ENCODE measurements at regions not wholly inside any gene's neighbourhood (a gene's known extent, or its start where the extent isn't known, plus 50 kb on each side); places are given as distances from the start of the nearest gene placed in this dataset.

DNA sequence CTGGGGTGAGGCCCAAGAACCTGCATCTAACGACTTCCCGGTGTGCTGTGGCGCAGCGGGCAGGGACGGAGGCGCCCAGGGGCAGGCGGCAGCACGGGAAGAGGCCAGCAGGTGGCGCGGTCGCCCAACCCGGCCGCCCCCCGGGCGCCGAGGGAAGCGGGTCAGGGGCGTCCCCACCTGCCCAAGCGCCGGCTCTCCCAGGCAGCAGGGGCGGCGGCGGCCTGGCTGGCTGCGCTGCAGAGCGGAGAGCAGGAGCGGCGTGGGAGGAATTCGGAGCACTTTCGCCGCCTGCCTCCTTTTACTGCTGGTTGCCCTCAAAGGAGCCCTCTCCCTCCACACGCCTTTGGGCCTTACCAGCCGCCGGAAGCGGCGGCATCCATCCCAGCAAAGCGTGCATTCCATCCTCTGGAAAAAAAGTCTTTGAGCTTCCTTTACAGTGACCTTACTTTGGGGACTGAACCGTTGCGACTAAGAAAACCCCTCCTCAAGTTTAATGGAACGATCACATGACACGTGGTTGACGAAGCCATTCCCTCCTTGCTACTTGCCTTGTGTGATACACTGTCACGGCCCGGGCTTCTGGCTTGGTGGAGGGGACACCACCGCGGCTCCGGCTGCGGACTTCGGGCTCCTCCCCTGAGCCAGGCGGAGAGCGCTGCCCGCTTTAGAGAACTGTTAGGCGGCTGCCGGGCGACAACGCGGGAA, 106.8 kb upstream of the CLMP start:
- DNase-seq, result peak; percentile 91

DNA sequence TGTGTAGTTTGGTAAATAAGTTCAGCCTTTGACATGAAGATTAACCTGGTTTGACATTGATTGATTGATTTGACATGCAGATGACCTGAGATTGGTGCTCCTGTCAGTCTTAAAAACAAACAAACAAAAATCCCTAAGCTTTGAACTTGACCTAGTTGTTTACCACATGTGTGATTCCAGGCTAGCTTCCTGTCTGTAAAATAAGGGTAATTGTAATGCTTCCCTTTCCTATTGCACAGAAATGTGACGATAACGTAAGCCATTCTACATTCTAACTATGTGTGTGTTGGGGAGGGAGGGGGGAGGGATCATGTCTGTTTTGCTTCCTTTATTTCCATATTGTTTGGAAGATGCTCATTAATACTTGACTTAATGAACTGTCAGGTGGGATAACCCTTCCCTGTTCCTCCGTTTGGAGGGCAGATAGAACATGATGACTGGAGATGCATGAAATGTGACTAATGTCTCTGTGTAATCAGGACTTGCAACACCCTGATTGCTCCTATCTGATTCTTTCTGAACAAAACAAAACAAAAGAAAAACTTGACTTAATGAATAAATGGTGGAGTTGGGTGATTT, 106.1 kb upstream of the CLMP start:
- no peak for DNase-seq

DNA sequence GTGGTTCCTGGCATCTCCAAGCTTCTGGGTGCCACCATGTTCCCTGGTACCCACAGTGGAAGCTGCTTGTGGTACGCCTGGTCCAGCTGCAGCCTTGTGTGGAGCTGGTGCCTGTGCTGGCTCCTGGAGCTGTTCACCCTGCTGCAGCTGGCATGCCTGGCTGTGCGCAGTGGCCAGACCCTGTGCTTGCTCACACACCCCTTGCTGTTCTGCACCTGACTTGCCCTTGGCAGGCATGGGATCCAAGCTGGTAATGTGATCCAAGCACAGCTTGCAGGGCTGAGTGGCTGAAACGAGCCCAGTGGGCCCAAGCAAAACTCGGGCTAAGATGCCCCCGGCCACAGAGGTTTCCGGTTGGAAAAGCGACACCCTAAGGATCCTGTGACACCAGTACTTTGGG, 104.7 kb upstream of the CLMP start:
- no peak for DNase-seq

DNA sequence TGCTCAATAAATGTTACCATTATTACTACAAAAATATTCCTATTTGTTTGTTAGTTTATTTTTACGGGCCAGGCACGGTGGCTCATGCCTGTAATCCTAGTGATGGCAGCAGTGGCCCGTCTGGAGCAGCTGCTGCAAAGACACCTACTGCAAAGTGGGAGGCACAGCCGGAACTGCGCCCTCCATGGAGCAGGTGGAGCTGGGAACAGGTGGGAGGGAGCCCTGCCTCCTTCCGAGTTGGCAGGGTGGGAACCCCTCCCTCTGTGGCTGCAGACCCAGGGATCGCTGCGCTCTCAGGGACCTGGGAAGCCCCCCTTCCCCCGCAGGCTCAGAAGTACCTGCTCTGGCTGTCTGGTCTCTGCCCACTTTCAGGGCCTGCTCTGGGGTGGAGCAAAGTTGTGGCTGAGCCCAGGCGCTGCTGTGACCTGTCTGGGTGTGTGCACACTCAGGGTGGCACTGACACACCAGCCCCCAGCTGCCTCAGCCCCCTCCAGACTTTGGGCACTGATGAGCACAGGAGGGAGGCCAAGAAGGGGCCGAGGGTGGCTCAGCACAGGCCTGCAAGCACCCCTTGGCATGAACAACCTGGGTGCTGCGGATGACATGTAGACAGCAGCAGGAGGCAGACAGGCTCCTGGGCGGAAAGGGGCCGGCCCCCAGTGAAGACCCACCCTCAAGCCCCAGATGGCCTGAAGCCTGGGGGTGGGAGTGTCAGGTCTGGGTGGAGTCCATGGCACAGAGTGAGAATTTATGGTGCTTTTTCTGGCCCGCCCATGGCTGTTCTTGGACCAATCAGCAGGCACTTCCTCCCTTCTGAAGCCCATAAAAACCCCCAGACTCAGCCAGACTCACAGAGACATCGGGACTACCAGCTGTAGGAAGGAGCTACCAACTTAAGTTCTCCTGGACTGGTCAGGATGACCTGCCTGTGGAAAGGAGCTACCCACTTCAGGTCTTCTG, 103.7 kb upstream of the CLMP start:
- no peak for DNase-seq

DNA sequence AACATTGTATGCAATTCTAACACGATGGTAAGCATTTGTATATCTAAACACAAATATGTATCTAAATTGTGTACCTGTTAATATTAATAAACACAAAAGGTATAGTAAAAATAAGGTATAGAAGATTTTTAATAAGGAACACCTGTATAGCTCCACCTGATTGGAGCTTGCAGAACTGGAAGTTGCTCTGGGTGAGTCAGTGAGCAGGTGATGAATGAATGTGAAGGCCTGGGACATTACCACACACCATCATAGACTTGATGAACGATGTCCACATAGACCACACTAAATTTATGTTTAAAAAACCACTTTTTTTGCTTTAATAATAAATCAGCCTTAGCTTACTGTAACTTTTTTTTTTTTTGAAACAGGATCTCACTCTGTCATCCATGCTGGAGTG, 97.6 kb upstream of the CLMP start:
- DNase-seq, result no peak

DNA sequence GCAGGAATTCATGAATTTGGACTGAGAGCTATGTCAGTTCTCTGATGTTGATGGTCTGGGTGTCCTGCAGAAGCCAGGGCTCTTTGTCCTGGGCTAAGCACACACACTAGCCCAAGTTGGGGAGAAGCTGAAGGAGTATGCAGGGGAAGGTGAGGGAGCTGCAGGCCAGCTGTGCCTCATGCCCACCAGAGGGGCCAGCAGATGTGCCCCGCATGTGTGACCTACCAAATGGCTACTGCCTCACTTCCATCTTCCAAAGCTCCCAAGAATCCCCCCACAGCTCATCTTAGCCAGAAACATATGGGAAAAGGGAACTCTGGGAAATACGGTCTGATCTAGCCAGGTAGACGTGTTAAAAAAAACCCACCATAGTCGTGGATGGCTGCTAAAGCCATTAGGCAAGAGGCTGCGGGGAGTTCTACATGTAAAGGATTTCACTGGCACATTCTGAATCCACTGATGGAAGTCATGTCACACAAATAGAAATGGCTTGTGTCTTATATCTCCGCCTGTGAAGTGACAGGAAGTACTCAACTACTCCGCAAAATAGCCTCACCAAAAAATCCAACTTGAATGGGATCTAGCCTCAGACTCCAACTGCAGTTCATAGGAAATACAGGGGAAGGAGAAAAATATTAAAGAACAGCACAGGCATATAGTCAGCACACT, 96.3 kb upstream of the CLMP start:
- DNase-seq, result no peak

DNA sequence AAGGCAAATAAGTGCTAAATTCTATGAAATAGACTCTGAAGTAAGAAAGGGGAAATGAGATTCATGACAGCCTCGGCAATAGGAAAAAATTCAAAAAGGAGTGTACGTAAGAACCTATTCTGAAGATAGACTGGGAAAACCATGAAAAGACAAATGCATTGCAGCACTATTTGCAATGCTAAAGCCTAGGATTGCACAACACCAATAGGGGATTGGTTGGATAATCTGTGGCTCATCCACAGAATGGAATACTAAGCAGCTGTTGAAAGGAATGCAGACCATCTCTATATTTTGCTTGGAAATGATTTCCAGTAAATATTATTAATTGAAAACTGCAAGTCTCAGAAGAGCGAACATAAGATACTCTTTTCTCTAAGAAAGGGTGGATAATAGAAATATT, 91.7 kb upstream of the CLMP start:
- DNase-seq, result no peak

DNA sequence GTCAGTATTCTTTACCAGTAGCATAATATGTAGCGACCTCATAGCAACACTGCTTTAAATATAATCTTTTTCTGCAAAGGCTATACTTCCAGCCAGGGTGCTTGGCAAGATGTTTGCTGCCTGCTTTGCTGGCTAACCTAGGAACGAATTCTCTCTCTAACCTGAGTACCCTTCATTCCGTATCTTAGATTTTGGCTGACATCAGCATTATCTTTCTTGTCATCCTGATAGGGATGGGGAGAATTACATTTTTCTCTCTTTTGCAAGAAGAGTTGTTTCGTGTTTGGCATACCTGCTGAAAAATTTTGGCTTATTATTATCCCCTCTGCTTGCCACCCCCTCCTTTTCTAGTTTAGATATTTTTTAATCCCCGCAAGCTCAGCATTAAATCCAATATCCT, 91.2 kb upstream of the CLMP start:
- DNase-seq, result no peak

DNA sequence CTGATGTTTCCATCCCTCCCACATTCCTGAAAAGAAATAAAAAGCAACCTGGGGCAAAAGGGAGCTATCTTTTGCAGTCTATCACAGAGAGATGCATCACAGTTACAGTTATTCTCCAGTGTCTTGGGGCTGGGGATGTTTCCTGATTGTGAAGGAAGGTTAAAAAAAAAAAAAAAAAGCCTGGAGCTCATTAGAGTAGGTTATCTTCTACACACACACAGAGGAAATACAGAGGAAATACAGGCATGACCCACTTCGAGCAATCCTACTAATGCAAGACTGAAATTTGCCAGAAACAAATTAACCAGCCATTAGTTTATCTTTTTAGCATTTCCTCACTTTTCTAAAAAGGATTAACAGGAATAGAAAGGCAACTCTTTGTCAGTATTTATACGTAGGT, 89.4 kb upstream of the CLMP start:
- DNase-seq, result no peak

DNA sequence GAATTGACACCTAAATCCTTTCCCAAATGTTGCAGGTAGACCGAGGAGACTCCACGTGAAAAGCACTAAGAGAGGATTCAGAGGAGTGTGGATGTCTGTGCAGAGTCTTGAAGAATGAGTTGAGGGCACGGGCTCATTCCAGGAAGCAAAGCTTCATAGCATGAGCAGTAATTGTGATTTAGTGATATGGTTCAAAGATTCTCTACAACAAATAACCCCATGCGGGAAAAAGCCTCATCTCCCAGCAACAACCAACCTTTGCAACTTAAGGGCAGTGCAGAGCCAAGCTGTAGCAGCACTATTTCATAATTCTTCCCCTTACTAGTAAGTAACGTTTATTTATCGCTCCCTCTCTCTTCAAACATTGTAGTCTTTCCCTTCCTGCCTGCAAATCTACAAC, 87.5 kb upstream of the CLMP start:
- DNase-seq, result peak; percentile 7

DNA sequence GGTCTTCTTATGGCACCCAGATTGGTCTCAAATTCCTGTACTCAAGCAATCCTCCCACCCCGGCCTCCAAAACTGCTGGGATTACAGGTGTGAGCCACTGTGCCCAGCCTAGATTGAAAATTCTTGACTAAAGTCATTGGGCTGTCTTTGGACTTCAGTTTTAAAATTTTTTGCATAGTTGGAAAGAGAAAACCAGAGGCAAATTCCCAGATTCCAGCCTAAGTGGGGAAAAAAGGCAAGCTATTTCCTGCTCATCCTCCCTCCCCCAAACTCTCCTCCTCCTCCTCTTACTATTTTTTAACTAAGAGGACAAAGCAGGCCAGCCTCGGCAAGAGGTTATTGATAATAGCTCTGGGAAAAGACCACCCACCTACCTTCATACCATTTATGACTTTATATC, 78.6 kb upstream of the CLMP start:
- no peak for DNase-seq

DNA sequence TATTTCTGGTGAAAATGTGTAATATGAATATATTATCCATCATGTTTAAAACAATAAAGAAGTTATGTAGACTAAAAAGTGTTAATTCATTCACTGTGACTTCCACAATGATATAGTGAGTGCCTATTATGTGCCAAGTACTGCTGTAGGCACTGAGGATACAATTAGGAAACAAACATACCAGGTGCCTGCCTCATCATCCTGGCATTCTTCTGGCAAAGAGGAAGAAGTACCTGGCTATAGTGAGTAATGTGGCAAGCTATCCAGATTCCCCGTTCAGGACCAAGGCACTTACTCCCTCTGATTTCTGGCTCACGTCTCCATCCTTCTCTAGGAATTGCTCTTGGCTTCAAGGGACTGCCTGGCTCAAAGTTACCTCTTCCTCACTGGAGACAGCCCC, 77.5 kb upstream of the CLMP start:
- DNase-seq, result no peak

DNA sequence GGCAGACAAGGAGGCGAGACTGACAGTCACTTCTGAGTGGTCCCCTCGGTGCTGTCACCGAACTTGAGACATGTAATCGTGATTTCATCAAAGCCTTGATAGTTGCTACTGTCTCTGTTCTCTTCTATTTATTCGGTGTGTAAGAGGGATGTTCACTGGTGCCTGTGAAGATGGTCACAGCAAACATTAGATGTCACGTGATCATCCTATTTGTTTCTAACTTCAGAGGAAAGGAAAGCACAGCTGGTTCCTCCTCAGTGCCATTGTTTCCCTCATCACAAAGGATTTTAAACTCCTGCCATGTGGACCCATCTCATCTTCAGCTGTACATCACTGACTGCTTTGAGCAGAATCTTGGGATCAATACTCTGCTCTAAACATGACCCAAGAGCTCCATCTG, 73.1 kb upstream of the CLMP start:
- no peak for DNase-seq

DNA sequence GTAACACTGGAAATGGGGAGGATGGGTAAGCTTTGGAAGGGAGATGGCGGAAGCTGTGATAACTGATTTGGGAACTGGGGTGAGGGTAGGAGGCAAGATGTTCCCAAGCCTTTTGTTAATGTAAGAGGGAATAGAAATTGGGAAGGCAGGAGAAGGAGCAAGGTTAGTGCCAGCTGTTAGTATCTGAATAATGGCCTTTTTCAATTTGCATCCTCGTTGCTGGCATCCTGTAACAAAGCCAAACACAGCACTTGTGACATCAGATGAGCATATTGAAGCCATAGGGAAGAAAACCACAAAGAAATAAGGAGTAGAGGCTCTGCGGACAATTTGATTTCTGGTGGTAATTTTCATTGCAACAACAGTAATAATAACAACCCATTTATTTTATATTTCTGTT, 70.9 kb upstream of the CLMP start:
- no peak for DNase-seq

DNA sequence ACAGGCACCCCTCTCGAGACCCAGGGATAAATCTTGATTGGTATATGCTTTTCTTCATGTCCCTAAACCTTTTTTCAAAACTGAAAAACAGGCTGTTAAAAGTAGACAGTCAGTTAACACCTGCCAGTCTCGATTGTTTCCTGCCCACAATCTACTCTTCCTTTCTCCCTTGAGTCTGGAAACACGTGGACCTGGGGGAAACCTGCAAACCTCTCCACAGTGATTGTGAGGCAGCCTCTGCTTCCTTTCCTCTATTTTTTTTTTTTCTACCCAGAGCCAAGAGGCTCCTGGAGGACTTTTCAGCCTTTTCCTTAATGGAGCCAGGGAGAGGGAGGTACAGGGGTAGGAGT, 69.4 kb upstream of the CLMP start:
- DNase-seq, result no peak

DNA sequence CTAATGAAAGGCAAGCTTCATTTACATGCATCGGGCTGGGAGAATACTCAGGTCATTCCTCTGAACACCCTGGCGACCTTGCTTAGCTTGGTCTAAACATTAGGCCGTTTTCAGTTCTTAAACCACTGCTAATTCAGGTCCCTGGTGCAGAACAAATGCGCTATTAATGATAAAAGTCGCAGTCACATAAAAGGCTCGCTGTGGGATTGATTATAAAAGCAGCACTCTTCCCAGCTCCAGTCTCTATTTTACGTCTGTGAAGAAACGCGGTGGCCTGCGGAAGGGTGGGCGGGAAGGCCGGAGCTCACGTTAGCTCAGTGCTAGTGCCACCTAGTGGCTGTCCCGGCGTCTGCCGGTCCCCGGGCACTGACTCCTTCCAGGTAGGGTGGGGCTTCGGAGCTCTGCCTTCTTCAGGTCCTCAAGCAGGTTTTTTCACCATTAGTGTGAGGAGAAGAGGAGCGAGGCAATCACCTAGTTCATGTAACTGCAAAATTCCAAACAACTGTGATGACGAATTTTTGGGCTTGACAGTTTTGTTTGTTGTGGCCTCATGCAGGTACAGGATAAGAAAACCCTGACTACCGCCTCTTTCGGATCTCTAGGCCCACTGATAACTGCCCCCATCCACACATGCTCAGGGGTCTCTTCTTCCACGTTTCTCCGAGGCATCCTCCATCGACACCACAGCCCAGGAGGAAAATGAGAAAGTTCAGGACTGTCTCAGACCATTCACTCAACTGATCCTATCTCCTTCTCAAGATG, 66.5 kb upstream of the CLMP start:
- DNase-seq, result peak; percentile 83

DNA sequence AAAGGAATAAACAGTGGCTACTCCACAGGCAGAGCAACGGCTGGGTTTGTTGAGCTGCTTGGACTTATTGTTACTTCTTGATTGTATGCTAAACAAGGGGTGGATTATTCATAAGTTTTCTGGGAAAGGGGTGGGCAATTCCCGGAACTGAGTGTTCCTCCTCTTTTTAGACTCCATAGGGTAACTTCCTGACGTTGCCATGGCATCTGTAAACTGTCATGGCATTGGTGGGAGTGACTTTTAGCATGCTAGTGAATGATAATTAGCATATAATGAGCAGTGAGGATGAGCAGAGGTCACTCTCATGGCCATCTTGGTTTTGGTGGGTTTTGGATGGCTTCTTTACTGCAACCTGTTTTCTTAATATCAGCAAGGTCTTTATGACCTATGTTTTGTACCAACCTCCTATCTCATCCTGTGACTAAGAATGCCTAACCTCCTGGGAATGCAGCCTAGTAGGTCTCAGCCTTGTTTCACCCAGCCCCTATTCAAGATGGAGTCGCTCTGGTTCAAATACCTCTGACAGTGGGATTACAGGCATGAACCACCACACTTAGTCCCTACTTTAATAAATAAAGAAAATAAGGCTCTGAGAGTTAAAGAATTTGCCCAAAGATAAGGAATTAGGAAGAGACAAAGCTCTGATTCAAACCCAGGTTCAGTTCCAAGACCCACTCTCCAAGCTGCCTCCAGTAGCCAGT, 65.6 kb upstream of the CLMP start:
- DNase-seq, result no peak

DNA sequence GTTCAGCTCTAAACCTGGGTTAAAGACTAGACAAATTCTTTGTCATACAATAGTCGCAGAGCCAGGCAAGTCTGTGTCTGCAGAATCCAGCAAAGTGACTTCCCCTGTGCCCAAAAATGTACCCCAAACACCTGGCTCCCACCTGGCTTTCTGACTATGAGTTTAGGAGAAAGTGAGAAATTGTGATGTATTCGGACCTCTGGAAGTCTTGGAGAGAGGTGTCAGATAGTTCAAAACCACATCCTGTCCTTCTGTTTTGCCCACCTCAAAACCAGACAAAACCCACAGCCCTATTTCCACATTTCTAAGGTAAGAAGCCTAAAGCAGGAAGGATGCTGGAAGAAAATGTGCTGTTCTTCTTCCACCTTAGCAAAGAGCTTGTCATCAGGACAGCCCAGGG, 63.8 kb upstream of the CLMP start:
- DNase-seq, result no peak

DNA sequence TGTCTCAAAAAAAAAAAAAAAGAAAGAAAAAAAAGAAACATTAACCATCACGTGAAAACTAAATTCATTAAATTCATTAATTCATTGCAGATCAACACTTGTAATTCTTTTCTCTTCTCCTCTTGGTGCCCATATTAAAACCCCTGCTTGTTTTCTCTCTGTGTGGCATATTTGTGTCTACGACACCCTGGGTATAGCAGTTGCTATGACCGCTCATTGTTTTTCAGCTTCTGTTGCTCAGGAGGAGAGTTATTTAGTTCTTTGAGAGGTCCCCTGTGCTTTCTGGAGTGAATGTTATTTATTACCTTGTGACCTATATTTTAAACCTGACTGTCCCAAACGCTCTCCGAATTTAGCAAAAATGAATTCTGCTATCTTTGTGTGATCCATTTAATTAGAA, 62.3 kb upstream of the CLMP start:
- no peak for DNase-seq

DNA sequence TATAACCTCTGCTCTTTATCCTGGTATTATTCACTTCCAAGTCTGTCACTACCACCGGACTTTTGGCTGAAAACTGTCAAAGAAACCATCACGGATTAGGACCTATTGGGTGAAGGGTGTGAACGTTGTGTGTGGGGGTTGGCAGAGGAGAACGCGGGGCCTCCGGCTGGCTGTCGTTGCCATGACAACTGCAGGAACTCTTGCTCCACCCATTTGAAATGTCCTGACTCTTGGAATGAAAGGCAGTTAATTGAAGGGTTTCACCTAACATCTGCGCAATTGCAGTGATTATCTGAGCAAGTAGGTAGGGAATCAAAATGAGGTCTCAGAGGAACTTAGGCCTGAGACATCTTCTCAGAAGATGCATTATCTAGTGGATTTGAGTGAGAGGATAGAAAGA, 60.9 kb upstream of the CLMP start:
- no peak for DNase-seq

DNA sequence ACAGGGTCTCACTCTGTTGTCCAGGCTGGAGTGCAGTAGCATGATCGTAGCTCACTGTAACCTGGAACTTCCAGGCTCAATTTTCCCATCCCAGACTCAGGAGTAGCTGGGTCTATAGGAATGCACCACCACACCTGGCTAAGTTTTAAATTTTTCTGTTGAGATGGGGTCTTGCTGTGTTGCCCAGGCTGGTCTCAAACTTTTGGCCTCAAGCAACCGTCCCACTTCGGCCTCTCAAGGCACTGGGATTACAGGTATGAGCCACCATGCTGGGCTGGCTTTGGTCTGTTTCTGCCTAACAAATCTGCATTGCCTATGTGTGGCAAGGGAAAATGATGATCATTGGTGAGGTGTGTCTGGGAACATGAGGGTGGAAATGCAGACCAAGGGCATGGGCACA, 59.3 kb upstream of the CLMP start:
- DNase-seq, result no peak

DNA sequence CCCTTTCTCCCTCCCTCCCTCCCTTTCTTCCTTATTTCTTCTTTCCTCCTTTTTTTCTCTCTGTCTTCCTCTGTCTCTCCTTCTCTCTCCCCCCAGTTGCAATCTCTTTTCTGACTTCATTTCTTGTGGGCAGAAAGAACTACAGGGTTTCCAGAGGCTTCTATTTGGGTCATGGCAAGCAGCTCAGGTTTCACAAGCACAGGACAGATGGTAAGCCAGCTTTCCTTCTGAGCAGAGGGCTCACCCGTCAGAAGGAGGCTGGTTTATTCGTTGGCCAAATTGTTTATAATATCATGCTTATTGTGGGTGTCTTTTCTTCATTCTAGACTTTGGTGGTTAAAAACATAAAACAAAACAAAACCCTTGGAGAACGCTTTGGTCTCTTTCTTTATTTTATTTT, 58.9 kb upstream of the CLMP start:
- no peak for DNase-seq
